ENCODE measurements at regions not wholly inside any gene's neighbourhood (a gene's known extent, or its start where the extent isn't known, plus 50 kb on each side); places are given as distances from the start of the nearest gene placed in this dataset.

GRCh38 chr4:91838181-91838861 lies 465.4 kb upstream of the GRID2 start:
- TF ChIP-seq, protein P1, sequence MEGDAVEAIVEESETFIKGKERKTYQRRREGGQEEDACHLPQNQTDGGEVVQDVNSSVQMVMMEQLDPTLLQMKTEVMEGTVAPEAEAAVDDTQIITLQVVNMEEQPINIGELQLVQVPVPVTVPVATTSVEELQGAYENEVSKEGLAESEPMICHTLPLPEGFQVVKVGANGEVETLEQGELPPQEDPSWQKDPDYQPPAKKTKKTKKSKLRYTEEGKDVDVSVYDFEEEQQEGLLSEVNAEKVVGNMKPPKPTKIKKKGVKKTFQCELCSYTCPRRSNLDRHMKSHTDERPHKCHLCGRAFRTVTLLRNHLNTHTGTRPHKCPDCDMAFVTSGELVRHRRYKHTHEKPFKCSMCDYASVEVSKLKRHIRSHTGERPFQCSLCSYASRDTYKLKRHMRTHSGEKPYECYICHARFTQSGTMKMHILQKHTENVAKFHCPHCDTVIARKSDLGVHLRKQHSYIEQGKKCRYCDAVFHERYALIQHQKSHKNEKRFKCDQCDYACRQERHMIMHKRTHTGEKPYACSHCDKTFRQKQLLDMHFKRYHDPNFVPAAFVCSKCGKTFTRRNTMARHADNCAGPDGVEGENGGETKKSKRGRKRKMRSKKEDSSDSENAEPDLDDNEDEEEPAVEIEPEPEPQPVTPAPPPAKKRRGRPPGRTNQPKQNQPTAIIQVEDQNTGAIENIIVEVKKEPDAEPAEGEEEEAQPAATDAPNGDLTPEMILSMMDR (IDR thresholded peaks at IDR 0.05): no peak
- TF ChIP-seq FOXP1 (CRISPR knock-in tag; IDR thresholded peaks at IDR 0.05; ENCODE audit: borderline replicate concordance) (no peak), CBFB (CRISPR knock-in tag; IDR thresholded peaks at IDR 0.05; ENCODE audit: low read depth) (no peak), GRHL2 (CRISPR knock-in tag; IDR thresholded peaks at IDR 0.05; ENCODE audit: insufficient replicate concordance, severe bottlenecking) (no peak), IRF2 (CRISPR knock-in tag; IDR thresholded peaks at IDR 0.05; ENCODE audit: borderline replicate concordance, low read depth) (no peak), CREB1 (CRISPR knock-in tag; IDR thresholded peaks at IDR 0.05) (no peak), USF2 (CRISPR knock-in tag; IDR thresholded peaks at IDR 0.05) (no peak), MAX (CRISPR knock-in tag; IDR thresholded peaks at IDR 0.05) (no peak), ZNF281 (CRISPR knock-in tag; IDR thresholded peaks at IDR 0.05) (no peak)
- TF ChIP-seq, protein P2, sequence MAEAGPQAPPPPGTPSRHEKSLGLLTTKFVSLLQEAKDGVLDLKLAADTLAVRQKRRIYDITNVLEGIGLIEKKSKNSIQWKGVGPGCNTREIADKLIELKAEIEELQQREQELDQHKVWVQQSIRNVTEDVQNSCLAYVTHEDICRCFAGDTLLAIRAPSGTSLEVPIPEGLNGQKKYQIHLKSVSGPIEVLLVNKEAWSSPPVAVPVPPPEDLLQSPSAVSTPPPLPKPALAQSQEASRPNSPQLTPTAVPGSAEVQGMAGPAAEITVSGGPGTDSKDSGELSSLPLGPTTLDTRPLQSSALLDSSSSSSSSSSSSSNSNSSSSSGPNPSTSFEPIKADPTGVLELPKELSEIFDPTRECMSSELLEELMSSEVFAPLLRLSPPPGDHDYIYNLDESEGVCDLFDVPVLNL (CRISPR knock-in tag; IDR thresholded peaks at IDR 0.05; ENCODE audit: borderline replicate concordance, low read depth): no peak
- TF ChIP-seq, protein P3, sequence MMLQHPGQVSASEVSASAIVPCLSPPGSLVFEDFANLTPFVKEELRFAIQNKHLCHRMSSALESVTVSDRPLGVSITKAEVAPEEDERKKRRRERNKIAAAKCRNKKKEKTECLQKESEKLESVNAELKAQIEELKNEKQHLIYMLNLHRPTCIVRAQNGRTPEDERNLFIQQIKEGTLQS (CRISPR knock-in tag; conservative IDR thresholded peaks at IDR 0.05): no peak
